Transverse colon (tissue), 4 donors: ENCODE measurements at regions not wholly inside any gene's neighbourhood (a gene's known extent, or its start where the extent isn't known, plus 50 kb on each side); places are given as distances from the start of the nearest gene placed in this dataset.

Source experiments
- DNase-seq: peaks from one replicate; pipeline ENCODE4 v3.0.0-alpha.2; 2019
- H3K27ac ChIP-seq, 4 donors: fragments of 200-600 bp; sonication (generic); 2 replicates each; pipeline ENCODE4 v1.5.1; 2016 to 2018; ENCODE audit warnings: inconsistent platforms in 4 of 4
- H3K27me3 ChIP-seq: fragments of 200-600 bp; sonication (generic); 2 replicates; pipeline ENCODE4 v1.5.1; 2017; ENCODE audit warnings: inconsistent platforms
- H3K36me3 ChIP-seq, 4 donors: fragments of 200-600 bp; sonication (generic); 2 replicates each; pipeline ENCODE4 v1.5.1; 2017 to 2019; ENCODE audit warnings: inconsistent platforms in 4 of 4
- H3K4me1 ChIP-seq, 4 donors: fragments of 200-600 bp; sonication (generic); 2 replicates each; pipeline ENCODE4 v1.5.1; 2017 to 2020; ENCODE audit warnings: inconsistent platforms in 4 of 4
- H3K4me3 ChIP-seq, 4 donors: fragments of 200-600 bp; sonication (generic); 1 replicate in 1 of 4; 2 replicates in 3 of 4; pipeline versions ENCODE4 v1.5.1 to v1.6.1; 2017 to 2019; ENCODE audit warnings: inconsistent platforms in 4 of 4
- H3K9me3 ChIP-seq, 2 donors: fragments of 200-600 bp; sonication (generic); 2 replicates each; pipeline ENCODE4 v1.5.1; 2017 to 2019; ENCODE audit warnings: inconsistent platforms in 2 of 2
- CTCF ChIP-seq, 5 experiments: fragments of 200-600 bp in 3 of 5; fragments of 450-650 bp in 2 of 5; sonication (generic) in 3 of 5; IDR thresholded peaks; 1 replicate in 2 of 5; 2 replicates in 3 of 5; pipeline ENCODE4 v1.5.1; 2016 to 2017; ENCODE audit warnings: antibody characterized with exemption in 5 of 5, inconsistent platforms in 3 of 5, mild to moderate bottlenecking in 2 of 5, moderate library complexity in 1 of 5
- EP300 ChIP-seq: sonication (generic); formaldehyde crosslinking; IDR thresholded peaks from one replicate; pipeline ENCODE4 v1.6.1; 2017; ENCODE audit warnings: antibody characterized with exemption, low read depth
- POLR2A ChIP-seq: fragments of 450-650 bp; IDR thresholded peaks from one replicate; pipeline ENCODE4 v1.6.1; 2016; ENCODE audit warnings: antibody characterized with exemption, mild to moderate bottlenecking, moderate library complexity
- POLR2AphosphoS5 ChIP-seq, 3 donors: sonication (generic); formaldehyde crosslinking; IDR thresholded peaks; one replicate each; pipeline ENCODE4 v1.6.1; 2016; ENCODE audit warnings: antibody characterized with exemption in 3 of 3
- WGBS, 2 donors: methylation state at CpG; one replicate each; pipeline ENCODE4 v1.1.5; 2018; ENCODE audit warnings: low coverage in 1 of 2; 5-methylcytosine and 5-hydroxymethylcytosine counted together
- in situ Hi-C, 4 donors: fragments of 200-750 bp; cut with MboI; loops; one replicate each; pipeline versions ENCODE4 v1.15.0 to v1.15.1; 2017; ENCODE audit warnings: low sequenced_read_pairs in 3 of 4, low pct_ligation_motif_present in 1 of 4, low pct_unique_long_range_greater_than_20kb in 1 of 4
- intact Hi-C: fragments of 100-400 bp; cut with DNase I; formaldehyde crosslinking; loops from one replicate; pipeline ENCODE4 v1.15.1; 2023; ENCODE audit warnings: low total_unique reads

GRCh38 chr5:117082977-117083376 lies 508.4 kb upstream of the SEMA6A start:
- DNase-seq, result no peak
- in situ Hi-C loops, result no loop called here
- Histone ChIP-seq H3K4me3 (no peak overlapping the region), H3K9me3 (no peaks in the 10 kb centered on the region), H3K36me3 (no peaks in the 10 kb centered on the region), H3K27me3 (no peaks in the 10 kb centered on the region), H3K4me1 (no peaks in the 10 kb centered on the region), H3K27ac (no peak overlapping the region)
- WGBS, 2 donors, result 79 to 100% methylated on average over 1 of the region's 1 CpG
- intact Hi-C loops, result no loop called here
- TF ChIP-seq POLR2AphosphoS5 (IDR thresholded peaks at IDR 0.05) (no peak), EP300 (no peak), CTCF (IDR thresholded peaks at IDR 0.05) (no peak), POLR2A (no peak)

- intact Hi-C loops, result no loop called here
- WGBS, 2 donors, result 81 to 82% methylated on average over 2 of the region's 2 CpGs
- TF ChIP-seq EP300 (no peak), POLR2A (no peak), CTCF (IDR thresholded peaks at IDR 0.05) (peak in 3 of 5 experiments; percentile 15 to 31 (median 17)), POLR2AphosphoS5 (IDR thresholded peaks at IDR 0.05) (no peak)
Observed at GRCh38 chr5:117077142-117077541, 502.5 kb upstream of the SEMA6A start.

GRCh38 chr5:117072439-117072838 lies 497.8 kb upstream of the SEMA6A start:
- Histone ChIP-seq H3K27ac (no peak overlapping the region), H3K4me1 (no peaks in the 10 kb centered on the region), H3K36me3 (no peaks in the 10 kb centered on the region), H3K9me3 (no peaks in the 10 kb centered on the region), H3K4me3 (no peak overlapping the region), H3K27me3 (no peaks in the 10 kb centered on the region)
- WGBS, 2 donors, result 82% methylated on average over 2 of the region's 2 CpGs; no CpG with 5 or more reads in 1 of the 2 donors
- TF ChIP-seq CTCF (IDR thresholded peaks at IDR 0.05) (no peak), POLR2AphosphoS5 (IDR thresholded peaks at IDR 0.05) (no peak), EP300 (no peak), POLR2A (no peak)
- DNase-seq, result no peak
- in situ Hi-C loops (loop anchor here in 1 of 4 donors (25.0 kb wide), 1 partner anchor 485 kb away; no protein-coding TSS in a partner anchor), intact Hi-C loops (no loop called here)

More at GRCh38 chr5:117077142-117077541, 502.5 kb upstream of the SEMA6A start:
- Histone ChIP-seq H3K9me3 (no peaks in the 10 kb centered on the region), H3K27me3 (no peaks in the 10 kb centered on the region), H3K4me3 (no peak overlapping the region), H3K36me3 (no peaks in the 10 kb centered on the region), H3K4me1 (no peaks in the 10 kb centered on the region), H3K27ac (no peak overlapping the region)
- DNase-seq, result no peak
- in situ Hi-C loops, result no loop called here

- Histone ChIP-seq H3K4me1 (no peaks in the 10 kb centered on the region), H3K36me3 (no peaks in the 10 kb centered on the region), H3K27ac (no peak overlapping the region), H3K27me3 (no peaks in the 10 kb centered on the region), H3K9me3 (no peaks in the 10 kb centered on the region), H3K4me3 (no peak overlapping the region)
- intact Hi-C loops, result no loop called here
- 53 to 67% methylated on average over 1 of the region's 1 CpG for WGBS, 2 donors
- DNase-seq, result no peak
- in situ Hi-C loops, result loop anchor here in 1 of 4 donors (25.0 kb wide), 1 partner anchor 478 kb away; no protein-coding TSS in a partner anchor
- TF ChIP-seq POLR2A (no peak), POLR2AphosphoS5 (IDR thresholded peaks at IDR 0.05) (no peak)
Observed at GRCh38 chr5:117065800-117066199, 491.2 kb upstream of the SEMA6A start.

- DNase-seq, result no peak
- whole genome bisulfite sequencing, 2 donors, result 40 to 52% methylated on average over 1 of the region's 1 CpG
- Histone ChIP-seq H3K27ac (no peak overlapping the region), H3K36me3 (no peaks in the 10 kb centered on the region), H3K27me3 (no peaks in the 10 kb centered on the region), H3K9me3 (no peaks in the 10 kb centered on the region), H3K4me3 (no peak overlapping the region), H3K4me1 (no peaks in the 10 kb centered on the region)
- no peak for TF ChIP-seq CTCF (IDR thresholded peaks at IDR 0.05)
- in situ Hi-C loops, result loop anchor here in 1 of 4 donors (25.0 kb wide), 1 partner anchor 478 kb away; no protein-coding TSS in a partner anchor
- intact Hi-C loops, result no loop called here
Observed at GRCh38 chr5:117065161-117065560, 490.5 kb upstream of the SEMA6A start.
